ENCODE measurements at regions not wholly inside any gene's neighbourhood (a gene's known extent, or its start where the extent isn't known, plus 50 kb on each side); places are given as distances from the start of the nearest gene placed in this dataset.

- H3K4me2 ChIP-seq (ENCODE audit: insufficient read depth, insufficient read length, low read length): no peak overlapping the region
- no CpG with 5 or more reads among the region's 7 CpGs for WGBS (ENCODE audit: extremely low coverage, insufficient read length, low lambda C conversion rate)
- no peak overlapping the region for H2BK12ac ChIP-seq (ENCODE audit: insufficient read length, low read depth, low read length)
- no peaks in the 10 kb centered on the region for H3K79me1 ChIP-seq (ENCODE audit: insufficient read depth, low read depth, low read length, poor library complexity, severe bottlenecking)
- H3K9me3 Mint-ChIP-seq: no peaks in the 10 kb centered on the region
- H3K27me3 ChIP-seq (ENCODE audit: insufficient read depth, low read length): no peaks in the 10 kb centered on the region
- TF ChIP-seq, protein P1, sequence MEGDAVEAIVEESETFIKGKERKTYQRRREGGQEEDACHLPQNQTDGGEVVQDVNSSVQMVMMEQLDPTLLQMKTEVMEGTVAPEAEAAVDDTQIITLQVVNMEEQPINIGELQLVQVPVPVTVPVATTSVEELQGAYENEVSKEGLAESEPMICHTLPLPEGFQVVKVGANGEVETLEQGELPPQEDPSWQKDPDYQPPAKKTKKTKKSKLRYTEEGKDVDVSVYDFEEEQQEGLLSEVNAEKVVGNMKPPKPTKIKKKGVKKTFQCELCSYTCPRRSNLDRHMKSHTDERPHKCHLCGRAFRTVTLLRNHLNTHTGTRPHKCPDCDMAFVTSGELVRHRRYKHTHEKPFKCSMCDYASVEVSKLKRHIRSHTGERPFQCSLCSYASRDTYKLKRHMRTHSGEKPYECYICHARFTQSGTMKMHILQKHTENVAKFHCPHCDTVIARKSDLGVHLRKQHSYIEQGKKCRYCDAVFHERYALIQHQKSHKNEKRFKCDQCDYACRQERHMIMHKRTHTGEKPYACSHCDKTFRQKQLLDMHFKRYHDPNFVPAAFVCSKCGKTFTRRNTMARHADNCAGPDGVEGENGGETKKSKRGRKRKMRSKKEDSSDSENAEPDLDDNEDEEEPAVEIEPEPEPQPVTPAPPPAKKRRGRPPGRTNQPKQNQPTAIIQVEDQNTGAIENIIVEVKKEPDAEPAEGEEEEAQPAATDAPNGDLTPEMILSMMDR (conservative IDR thresholded peaks at IDR 0.05): no peak
- no peak overlapping the region for H3K27ac ChIP-seq (ENCODE audit: insufficient read length, low read depth, low read length)
- DNase-seq: no peak
- H3K4me1 Mint-ChIP-seq: peaks cover 11 to 23% of the 10 kb centered on the region in 2 experiments; a peak in 3 of 4 replicates
- no peaks in the 10 kb centered on the region for H3K79me2 ChIP-seq (ENCODE audit: insufficient read depth, low read length)
- H3K4me1 ChIP-seq (ENCODE audit: insufficient read depth, low read length): no peaks in the 10 kb centered on the region
- H3K9me3 ChIP-seq (ENCODE audit: control insufficient read depth, low read depth, low read length): no peaks in the 10 kb centered on the region
- H3K4ac ChIP-seq (ENCODE audit: low read depth, low read length): no peak overlapping the region
- no peak overlapping the region for H3K56ac ChIP-seq (ENCODE audit: insufficient read length, low read depth, low read length)
- H2AFZ ChIP-seq (ENCODE audit: low read length): no peak overlapping the region
- no peak overlapping the region for H4K8ac ChIP-seq (replicated peaks; ENCODE audit: insufficient read length, low read depth, low read length)
- no peaks in the 10 kb centered on the region for H3K23me2 ChIP-seq (ENCODE audit: insufficient read length, low read depth, low read length, poor library complexity, severe bottlenecking)
- H3K27me3 Mint-ChIP-seq (ENCODE audit: low read depth): peaks cover 9% of the 10 kb centered on the region
- no peak overlapping the region for H3K23ac ChIP-seq (ENCODE audit: insufficient read length, low read depth, low read length)
- H2AK5ac ChIP-seq (ENCODE audit: insufficient read length, low read length): no peak overlapping the region
- H4K5ac ChIP-seq (ENCODE audit: insufficient read length, low read depth, low read length): no peak overlapping the region
- no peak overlapping the region for H2BK120ac ChIP-seq (ENCODE audit: low read depth, low read length, poor library complexity, severe bottlenecking)
- no peak overlapping the region for H3K9ac ChIP-seq (ENCODE audit: extremely low read depth, insufficient read length, low read length)
- H3K4me3 Mint-ChIP-seq: no peak overlapping the region
- H4K91ac ChIP-seq (ENCODE audit: insufficient read length, low read depth, low read length): no peak overlapping the region
- no peak overlapping the region; a peak in 1 of 7 replicates for H3K27ac Mint-ChIP-seq
- no peak overlapping the region for H2BK20ac ChIP-seq (ENCODE audit: low read depth, low read length, poor library complexity, severe bottlenecking)
- no peak overlapping the region for H3T11ph ChIP-seq (ENCODE audit: low read length)
- no peak overlapping the region for H3K14ac ChIP-seq (ENCODE audit: insufficient read depth, low read length)
- H3K18ac ChIP-seq (ENCODE audit: insufficient read length, low read depth, low read length): no peak overlapping the region
- no peaks in the 10 kb centered on the region for H4K20me1 ChIP-seq (ENCODE audit: control insufficient read depth, insufficient read depth, insufficient read length)
- no peaks in the 10 kb centered on the region for H3K36me3 Mint-ChIP-seq (ENCODE audit: insufficient read depth in 1 of 3, low read depth in 3 of 3)
- H2BK15ac ChIP-seq (ENCODE audit: low read depth, low read length): no peak overlapping the region
- no peak overlapping the region for H2BK5ac ChIP-seq (ENCODE audit: insufficient read length, low read length)
Measured at GRCh38 chr1:25003000-25003399, 72.9 kb upstream of the RUNX3 start.

All from H9 (cell line).